ENCODE measurements at regions not wholly inside any gene's neighbourhood (a gene's known extent, or its start where the extent isn't known, plus 50 kb on each side); places are given as distances from the start of the nearest gene placed in this dataset.

- no peaks in the 10 kb centered on the region for H3K4me1 ChIP-seq
- no peak overlapping the region for H3K4me3 ChIP-seq
- ATAC-seq (no peak), DNase-seq (no peak)
- H3K36me3 ChIP-seq, result no peaks in the 10 kb centered on the region
- H3K27me3 ChIP-seq, result no peaks in the 10 kb centered on the region
- no peaks in the 10 kb centered on the region for H3K9me3 ChIP-seq
- TF ChIP-seq CTCF (IDR thresholded peaks at IDR 0.05 in 4 of 5, conservative IDR thresholded peaks at IDR 0.05 in 1 of 5), result no peak
- H3K27ac ChIP-seq, result no peak overlapping the region
- intact Hi-C loops (cut with DNase I; ENCODE audit: low total_unique reads) (no loop called here), in situ Hi-C loops (cut with MboI; ENCODE audit: low sequenced_read_pairs in 4 of 4) (no loop called here)
Measured at GRCh38 chr11:134716582-134716981, 304.5 kb upstream of the B3GAT1 start.

GRCh38 chr11:134714021-134714656 is 302.1 kb upstream of the B3GAT1 start:
- no peak for ATAC-seq
- no peak overlapping the region for H3K4me3 ChIP-seq
- in situ Hi-C loops (cut with MboI; ENCODE audit: low sequenced_read_pairs in 4 of 4), result no loop called here
- no peaks in the 10 kb centered on the region for H3K4me1 ChIP-seq
- no peaks in the 10 kb centered on the region for H3K27me3 ChIP-seq
- H3K9me3 ChIP-seq, result no peaks in the 10 kb centered on the region
- H3K27ac ChIP-seq, result no peak overlapping the region
- intact Hi-C loops (cut with DNase I; ENCODE audit: low total_unique reads), result no loop called here
- DNase-seq, result no peak
- H3K36me3 ChIP-seq, result no peaks in the 10 kb centered on the region
- no peak for TF ChIP-seq CTCF (IDR thresholded peaks at IDR 0.05 in 4 of 5, conservative IDR thresholded peaks at IDR 0.05 in 1 of 5)
- TF ChIP-seq POLR2A (IDR thresholded peaks at IDR 0.05), result no peak

- Histone ChIP-seq H3K27me3 (no peaks in the 10 kb centered on the region), H3K36me3 (no peaks in the 10 kb centered on the region), H3K9me3 (no peaks in the 10 kb centered on the region), H3K4me1 (no peaks in the 10 kb centered on the region), H3K27ac (no peak overlapping the region), H3K4me3 (no peak overlapping the region)
- intact Hi-C loops (cut with DNase I; ENCODE audit: low total_unique reads) (no loop called here), in situ Hi-C loops (cut with MboI; ENCODE audit: low sequenced_read_pairs in 4 of 4) (no loop called here)
- TF ChIP-seq POLR2A (IDR thresholded peaks at IDR 0.05) (no peak), CTCF (IDR thresholded peaks at IDR 0.05 in 4 of 5, conservative IDR thresholded peaks at IDR 0.05 in 1 of 5) (no peak)
- DNase-seq (no peak), ATAC-seq (no peak)
Measured at GRCh38 chr11:134712228-134713145, 300.4 kb upstream of the B3GAT1 start.

GRCh38 chr11:134711588-134711987 is 299.5 kb upstream of the B3GAT1 start:
- TF ChIP-seq POLR2A (IDR thresholded peaks at IDR 0.05) (no peak), CTCF (IDR thresholded peaks at IDR 0.05 in 4 of 5, conservative IDR thresholded peaks at IDR 0.05 in 1 of 5) (no peak)
- H3K4me3 ChIP-seq, result no peak overlapping the region
- no peaks in the 10 kb centered on the region for H3K9me3 ChIP-seq
- no peak for ATAC-seq
- intact Hi-C loops (cut with DNase I; ENCODE audit: low total_unique reads) (no loop called here), in situ Hi-C loops (cut with MboI; ENCODE audit: low sequenced_read_pairs in 4 of 4) (no loop called here)
- H3K36me3 ChIP-seq, result no peaks in the 10 kb centered on the region
- DNase-seq, result no peak
- H3K27ac ChIP-seq, result no peak overlapping the region
- no peaks in the 10 kb centered on the region for H3K27me3 ChIP-seq
- no peaks in the 10 kb centered on the region for H3K4me1 ChIP-seq
